PC-9 (cell line): ENCODE measurements at regions not wholly inside any gene's neighbourhood (a gene's known extent, or its start where the extent isn't known, plus 50 kb on each side); places are given as distances from the start of the nearest gene placed in this dataset.

ENCODE experiments used
- CTCF ChIP-seq: fragments of 200-600 bp; sonication (generic); conservative IDR thresholded peaks from 2 replicates; pipeline ENCODE4 v1.6.1; 2017; ENCODE audit warnings: mixed run types, antibody characterized with exemption, mild to moderate bottlenecking, moderate library complexity
- EZH2 ChIP-seq: fragments of 200-600 bp; sonication (generic); IDR thresholded peaks from 2 replicates; pipeline ENCODE4 v1.8.0; 2017; ENCODE audit warnings: antibody characterized with exemption, low read depth

GRCh38 chr20:26354511-26354910, 657.9 kb upstream of the ZNF337 start:
- no peak for TF ChIP-seq CTCF
- TF ChIP-seq EZH2 = no peak
